B cell (primary cell): ENCODE measurements at regions not wholly inside any gene's neighbourhood (a gene's known extent, or its start where the extent isn't known, plus 50 kb on each side); places are given as distances from the start of the nearest gene placed in this dataset.

Experiments used
- ATAC-seq: fragments of 200-7000 bp; cut with Tn5 transposase; one replicate; pipeline ENCODE4 v1.10.0; 2021; ENCODE audit warnings: low read depth, mild to moderate bottlenecking, moderate number of reproducible peaks, moderate library complexity
- CTCF ChIA-PET: fragments of 350-600 bp; sonication (Branson Sonifier 250); formaldehyde crosslinking; loops from one replicate; lab custom pipeline; 2021; ENCODE audit warnings: antibody characterized with exemption, inconsistent platforms; lab: Charles Lee
- POLR2A ChIA-PET: fragments of 350-600 bp; sonication (Branson Sonifier 250); formaldehyde crosslinking; loops from one replicate; lab custom pipeline; 2021; ENCODE audit warnings: antibody characterized with exemption; lab: Charles Lee
- DNase-seq: peaks from one replicate; pipeline ENCODE4 v3.0.0; 2013
- H2AFZ ChIP-seq: 2 replicates; pipeline ENCODE4 v1.6.1; 2012; ENCODE audit warnings: mild to moderate bottlenecking, low read depth, low read length; ENCODE audit not compliant: insufficient read depth, poor library complexity, severe bottlenecking
- H3K27ac ChIP-seq, 2 donors: 1 replicate in 1 of 2; 2 replicates in 1 of 2; pipeline ENCODE4 v1.5.1; 2012 to 2013; ENCODE audit warnings: low read length in 2 of 2, mild to moderate bottlenecking in 2 of 2, moderate library complexity in 1 of 2
- H3K27me3 ChIP-seq, 4 experiments: fragments of 200-600 bp in 1 of 4; sonication (generic) in 1 of 4; replicated peaks in 1 of 4; 1 replicate in 2 of 4; 2 replicates in 2 of 4; pipeline versions ENCODE4 v1.6.1 to v1.7.0; 2013 to 2016; ENCODE audit warnings: low read length in 3 of 4, mild to moderate bottlenecking in 2 of 4, mixed read lengths in 1 of 4, moderate library complexity in 1 of 4; ENCODE audit not compliant: insufficient read depth in 4 of 4, control insufficient read depth in 3 of 4; ENCODE audit errors: control extremely low read depth in 1 of 4
- H3K36me3 ChIP-seq, 2 experiments: replicated peaks in 1 of 2; 1 replicate in 1 of 2; 2 replicates in 1 of 2; pipeline versions ENCODE4 v1.6.1 to v1.7.1; 2013; ENCODE audit warnings: low read length in 1 of 2; ENCODE audit not compliant: insufficient read depth in 2 of 2, control insufficient read depth in 1 of 2; ENCODE audit errors: control extremely low read depth in 1 of 2, extremely low read depth in 1 of 2
- H3K4me1 ChIP-seq, 2 donors: fragments of 200-600 bp in 1 of 2; sonication (generic) in 1 of 2; 1 replicate in 1 of 2; 2 replicates in 1 of 2; pipeline versions ENCODE4 v1.5.1 to v1.6.1; 2013 to 2017; ENCODE audit warnings: low read length in 2 of 2; ENCODE audit not compliant: control insufficient read depth in 2 of 2, insufficient read depth in 2 of 2
- H3K4me2 ChIP-seq: replicated peaks from 2 replicates; pipeline ENCODE3; 2012; ENCODE audit warnings: mild to moderate bottlenecking, low read depth, low read length; ENCODE audit not compliant: poor library complexity, severe bottlenecking
- H3K4me3 ChIP-seq, 5 experiments: fragments of 200-600 bp in 1 of 5; sonication (generic) in 1 of 5; 1 replicate in 3 of 5; 2 replicates in 2 of 5; pipeline versions ENCODE4 v1.5.1 to v1.7.0; 2011 to 2016; ENCODE audit warnings: low read length in 4 of 5, mild to moderate bottlenecking in 4 of 5, low read depth in 2 of 5, control low read depth in 1 of 5, moderate library complexity in 1 of 5; ENCODE audit not compliant: insufficient read depth in 1 of 5; ENCODE audit errors: control extremely low read depth in 1 of 5, extremely low read depth in 1 of 5
- H3K79me2 ChIP-seq: fragments of 200-600 bp; sonication (generic); one replicate; pipeline ENCODE4 v1.6.0; 2016; ENCODE audit warnings: low read length; ENCODE audit not compliant: control insufficient read depth, insufficient read depth
- H3K9ac ChIP-seq: fragments of 200-600 bp; sonication (generic); 2 replicates; pipeline ENCODE4 v1.6.1; 2017; ENCODE audit warnings: mild to moderate bottlenecking, low read length, moderate library complexity
- H3K9me3 ChIP-seq, 3 donors: one replicate each; pipeline versions ENCODE4 v1.6.1 to v1.7.1; 2013; ENCODE audit warnings: low read length in 2 of 3; ENCODE audit not compliant: control insufficient read depth in 2 of 3, insufficient read depth in 1 of 3; ENCODE audit errors: control extremely low read depth in 1 of 3
- H4K20me1 ChIP-seq: 2 replicates; pipeline ENCODE4 v1.6.0; 2012; ENCODE audit warnings: mild to moderate bottlenecking, low read length; ENCODE audit not compliant: insufficient read depth, control insufficient read depth, poor library complexity, severe bottlenecking
- H3K27ac Mint-ChIP-seq: one replicate; pipeline ENCODE4 v1.8.0; 2021; ENCODE audit warnings: mixed read lengths
- H3K27me3 Mint-ChIP-seq: one replicate; pipeline ENCODE4 v1.8.0; 2021; ENCODE audit warnings: mixed read lengths
- H3K4me1 Mint-ChIP-seq: one replicate; pipeline ENCODE4 v1.8.0; 2021; ENCODE audit warnings: mixed read lengths
- H3K4me3 Mint-ChIP-seq: one replicate; pipeline ENCODE4 v1.8.0; 2021; ENCODE audit warnings: mixed read lengths
- H3K9me3 Mint-ChIP-seq: one replicate; pipeline ENCODE4 v1.8.0; 2022; ENCODE audit warnings: mixed read lengths; ENCODE audit not compliant: insufficient read depth
- EZH2 ChIP-seq: IDR thresholded peaks from 2 replicates; pipeline ENCODE4 v1.6.1; 2012; ENCODE audit warnings: borderline replicate concordance, low read depth, mild to moderate bottlenecking, moderate library complexity, low read length; ENCODE audit not compliant: insufficient read depth, poor library complexity, severe bottlenecking
- WGBS: methylation state at CpG from one replicate; pipeline ENCODE4 v1.1.5; 2013; ENCODE audit warnings: missing lambda C conversion rate; ENCODE audit not compliant: insufficient coverage; 5-methylcytosine and 5-hydroxymethylcytosine counted together
- intact Hi-C: fragments of 100-400 bp; cut with micrococcal nuclease; formaldehyde crosslinking; loops from one replicate; pipeline ENCODE4 v1.10.0; 2022
- TF ChIP-seq, protein P1 (sequence below): fragments of 200-600 bp; IDR thresholded peaks from one replicate; pipeline ENCODE4 v1.8.0; 2022; ENCODE audit warnings: antibody characterized with exemption, mild to moderate bottlenecking

DNA sequence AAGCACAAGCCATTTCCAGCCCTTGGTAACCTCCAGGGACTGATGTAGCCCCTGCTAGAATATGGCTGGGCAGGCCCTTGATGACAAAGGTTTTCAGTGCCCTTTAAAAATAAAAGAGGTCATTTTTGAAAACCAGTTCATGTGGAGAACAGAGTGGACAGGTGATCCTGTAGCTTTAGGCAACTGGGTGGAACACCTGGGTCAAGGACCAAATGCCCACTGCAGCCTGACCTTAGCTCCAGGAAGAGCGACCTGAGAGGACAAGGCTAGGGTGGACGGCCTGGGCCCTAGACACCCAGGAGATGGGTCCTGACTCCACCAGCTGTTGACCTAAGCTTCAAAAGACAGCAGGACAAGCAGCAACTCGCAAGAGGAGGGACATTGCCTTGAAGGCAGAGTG lies 116.6 kb downstream of the LIPG start:
- no peaks in the 10 kb centered on the region for H4K20me1 ChIP-seq
- H3K36me3 ChIP-seq = no peaks in the 10 kb centered on the region
- CTCF ChIA-PET = no interaction called here
- H3K27me3 Mint-ChIP-seq = peaks cover 7% of the 10 kb centered on the region
- H3K4me1 Mint-ChIP-seq = peaks cover 3% of the 10 kb centered on the region
- DNase-seq (no peak), ATAC-seq (no peak)
- intact Hi-C loops = no loop called here
- no peak overlapping the region for H2AFZ ChIP-seq
- H3K9ac ChIP-seq = no peak overlapping the region
- peaks cover 0 to 2% of the 10 kb centered on the region in 2 donors for H3K4me1 ChIP-seq
- H3K9me3 ChIP-seq = no peaks in the 10 kb centered on the region
- no peak overlapping the region for H3K4me2 ChIP-seq
- H3K4me3 ChIP-seq = no peak overlapping the region
- H3K4me3 Mint-ChIP-seq = no peak overlapping the region
- H3K27ac ChIP-seq = no peak overlapping the region
- no peak overlapping the region for H3K27ac Mint-ChIP-seq
- H3K79me2 ChIP-seq = no peaks in the 10 kb centered on the region
- H3K9me3 Mint-ChIP-seq = no peaks in the 10 kb centered on the region
- no peak for TF ChIP-seq EZH2
- TF ChIP-seq, protein P1, sequence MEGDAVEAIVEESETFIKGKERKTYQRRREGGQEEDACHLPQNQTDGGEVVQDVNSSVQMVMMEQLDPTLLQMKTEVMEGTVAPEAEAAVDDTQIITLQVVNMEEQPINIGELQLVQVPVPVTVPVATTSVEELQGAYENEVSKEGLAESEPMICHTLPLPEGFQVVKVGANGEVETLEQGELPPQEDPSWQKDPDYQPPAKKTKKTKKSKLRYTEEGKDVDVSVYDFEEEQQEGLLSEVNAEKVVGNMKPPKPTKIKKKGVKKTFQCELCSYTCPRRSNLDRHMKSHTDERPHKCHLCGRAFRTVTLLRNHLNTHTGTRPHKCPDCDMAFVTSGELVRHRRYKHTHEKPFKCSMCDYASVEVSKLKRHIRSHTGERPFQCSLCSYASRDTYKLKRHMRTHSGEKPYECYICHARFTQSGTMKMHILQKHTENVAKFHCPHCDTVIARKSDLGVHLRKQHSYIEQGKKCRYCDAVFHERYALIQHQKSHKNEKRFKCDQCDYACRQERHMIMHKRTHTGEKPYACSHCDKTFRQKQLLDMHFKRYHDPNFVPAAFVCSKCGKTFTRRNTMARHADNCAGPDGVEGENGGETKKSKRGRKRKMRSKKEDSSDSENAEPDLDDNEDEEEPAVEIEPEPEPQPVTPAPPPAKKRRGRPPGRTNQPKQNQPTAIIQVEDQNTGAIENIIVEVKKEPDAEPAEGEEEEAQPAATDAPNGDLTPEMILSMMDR = no peak
- peaks cover 0 to 4% (median 0%) of the 10 kb centered on the region in 4 experiments for H3K27me3 ChIP-seq
- WGBS = 69% methylated on average over 3 of the region's 3 CpGs
- POLR2A ChIA-PET = no interaction called here

DNA sequence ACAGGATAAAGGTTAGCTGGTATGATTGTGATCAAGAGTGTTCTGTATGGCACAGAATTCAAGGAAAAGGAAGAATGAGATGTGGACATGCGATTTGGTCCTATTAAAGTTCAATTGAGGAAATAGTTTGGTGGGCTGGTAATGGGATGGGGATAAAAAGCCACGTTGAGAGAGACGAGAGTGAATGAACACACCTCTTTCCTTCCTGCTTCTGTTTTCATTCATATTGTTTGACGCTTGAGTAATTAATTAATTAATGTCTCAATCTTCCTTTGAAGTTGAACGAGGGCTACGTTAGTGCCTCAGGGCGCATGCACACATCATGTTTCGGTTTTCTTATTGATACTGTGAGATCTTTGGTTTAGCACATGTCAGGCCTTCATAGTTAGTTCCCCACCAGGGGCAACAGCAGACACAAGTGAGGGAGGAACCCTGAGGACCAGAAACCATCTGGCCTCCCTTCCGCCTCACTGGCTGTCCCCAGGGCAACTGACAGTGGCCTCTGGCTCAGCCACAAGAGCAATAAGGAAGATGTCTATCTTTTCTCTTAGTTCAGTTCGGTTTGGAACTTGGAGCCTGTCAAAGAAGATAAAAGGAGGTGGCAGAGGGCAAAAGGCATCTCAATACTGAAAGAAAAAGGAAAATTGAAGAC lies 116.0 kb downstream of the LIPG start:
- 70% methylated on average over 6 of the region's 10 CpGs for WGBS

More for the DNA sequence above, 116.0 kb downstream of the LIPG start:
- no peaks in the 10 kb centered on the region for H3K36me3 ChIP-seq
- ATAC-seq (no peak), DNase-seq (no peak)
- H2AFZ ChIP-seq = no peak overlapping the region
- no peak overlapping the region for H3K4me3 ChIP-seq
- H3K9ac ChIP-seq = no peak overlapping the region
- peaks cover 4% of the 10 kb centered on the region for H3K27me3 Mint-ChIP-seq
- H3K27ac Mint-ChIP-seq = no peak overlapping the region
- ChIA-PET POLR2A (no interaction called here), CTCF (no interaction called here)
- no peaks in the 10 kb centered on the region for H3K79me2 ChIP-seq
- H3K27me3 ChIP-seq = peaks cover 0 to 5% (median 0%) of the 10 kb centered on the region in 4 experiments
- no peaks in the 10 kb centered on the region for H4K20me1 ChIP-seq
- no peak overlapping the region for H3K4me2 ChIP-seq
- H3K4me1 Mint-ChIP-seq = peaks cover 3% of the 10 kb centered on the region
- H3K4me1 ChIP-seq = peaks cover 0 to 2% of the 10 kb centered on the region in 2 donors
- H3K4me3 Mint-ChIP-seq = no peak overlapping the region
- H3K27ac ChIP-seq = no peak overlapping the region
- intact Hi-C loops = no loop called here
- no peaks in the 10 kb centered on the region for H3K9me3 Mint-ChIP-seq
- TF ChIP-seq, protein P1 = no peak
- no peak for TF ChIP-seq EZH2
- H3K9me3 ChIP-seq = no peaks in the 10 kb centered on the region
